HTR-8/SVneo (cell line): ENCODE measurements at regions not wholly inside any gene's neighbourhood (a gene's known extent, or its start where the extent isn't known, plus 50 kb on each side); places are given as distances from the start of the nearest gene placed in this dataset.

Experiments used
- DNase-seq: peaks from one replicate; pipeline ENCODE4 v3.0.0; 2011; ENCODE audit warnings: low spot score, mixed read lengths; ENCODE audit not compliant: insufficient read length
- FAIRE-seq: peaks from 2 replicates; lab custom pipeline; 2011; peaks lifted over from hg19 to GRCh38; lab: Jason Lieb, UNC

DNA sequence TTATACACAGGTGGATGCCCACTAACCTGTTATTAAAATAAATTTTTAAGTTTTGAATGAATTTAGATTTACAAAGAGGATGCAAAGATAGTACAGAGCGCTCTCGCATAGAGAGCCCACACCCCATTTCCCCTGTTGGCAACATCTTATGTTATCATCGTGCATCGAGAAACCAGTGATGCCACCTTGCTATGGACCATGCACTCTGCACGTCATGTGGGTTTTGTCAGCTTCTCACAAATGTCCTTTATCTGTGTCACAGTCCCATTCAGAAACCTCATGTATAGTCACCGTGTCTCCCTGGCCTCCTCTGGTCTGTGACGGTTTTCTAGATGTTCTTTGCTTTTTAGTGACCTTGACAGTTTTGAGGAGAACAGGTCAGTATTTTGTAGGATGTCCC, 60.0 kb downstream of the ING1 start:
- no peak for DNase-seq
- no peak for FAIRE-seq

DNA sequence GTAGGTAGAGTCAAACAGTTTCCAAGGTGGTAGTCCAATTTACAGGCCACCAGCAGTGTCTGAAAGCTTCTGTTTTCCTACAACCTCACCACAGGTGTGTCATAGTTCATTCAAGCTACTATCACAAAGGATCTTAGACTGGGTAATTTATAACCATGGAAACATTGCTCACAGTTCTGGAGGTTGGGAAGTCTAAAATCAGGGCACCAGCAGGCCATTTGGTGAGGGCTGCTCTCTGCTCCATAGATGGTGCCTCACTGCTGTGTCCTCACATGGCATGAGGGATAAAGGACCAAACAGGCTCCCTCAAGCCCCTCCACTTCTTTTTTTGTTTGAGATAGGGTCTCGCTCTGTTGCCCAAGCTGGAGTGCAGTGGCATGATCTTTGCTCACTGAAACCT, 60.6 kb downstream of the ING1 start:
- FAIRE-seq, result no peak
- no peak for DNase-seq

DNA sequence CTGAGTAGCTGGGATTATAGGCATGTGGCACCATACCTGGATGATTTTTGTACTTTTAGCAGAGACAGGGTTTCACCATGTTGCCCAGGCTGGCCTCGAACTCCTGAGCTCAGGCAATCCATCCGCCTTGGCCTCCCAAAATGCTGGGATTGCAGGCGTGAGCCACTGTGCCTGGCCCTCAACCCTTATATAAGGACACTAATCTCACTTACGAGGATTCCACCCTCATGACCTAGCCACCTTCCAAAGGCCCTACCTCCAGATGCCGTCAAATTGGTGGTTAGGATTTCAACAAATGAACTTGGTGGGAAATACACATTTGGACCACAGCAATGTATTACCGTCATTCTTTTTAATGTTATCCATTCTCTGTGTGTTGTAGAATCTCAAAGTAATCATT, 61.0 kb downstream of the ING1 start:
- DNase-seq, result no peak
- no peak for FAIRE-seq

DNA sequence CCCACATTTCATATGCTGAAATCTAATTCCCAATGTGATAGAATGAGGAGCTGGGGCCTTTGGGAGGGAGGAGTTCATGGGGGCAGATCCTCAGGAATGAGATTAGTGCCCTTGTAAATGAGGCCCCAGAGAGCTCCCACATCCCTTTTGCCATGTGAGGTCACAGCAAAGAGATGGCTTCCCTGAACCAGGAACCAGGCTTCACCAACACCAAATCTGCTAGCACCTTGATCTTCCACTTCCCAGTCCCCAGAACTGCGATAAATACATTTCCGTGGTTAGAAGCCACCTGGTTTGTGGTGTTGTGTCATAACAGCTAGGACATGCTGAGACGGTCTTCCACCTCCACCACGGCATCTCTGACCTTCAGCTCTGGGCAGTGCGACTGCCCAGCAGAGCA, 62.1 kb downstream of the ING1 start:
- FAIRE-seq, result no peak

DNA sequence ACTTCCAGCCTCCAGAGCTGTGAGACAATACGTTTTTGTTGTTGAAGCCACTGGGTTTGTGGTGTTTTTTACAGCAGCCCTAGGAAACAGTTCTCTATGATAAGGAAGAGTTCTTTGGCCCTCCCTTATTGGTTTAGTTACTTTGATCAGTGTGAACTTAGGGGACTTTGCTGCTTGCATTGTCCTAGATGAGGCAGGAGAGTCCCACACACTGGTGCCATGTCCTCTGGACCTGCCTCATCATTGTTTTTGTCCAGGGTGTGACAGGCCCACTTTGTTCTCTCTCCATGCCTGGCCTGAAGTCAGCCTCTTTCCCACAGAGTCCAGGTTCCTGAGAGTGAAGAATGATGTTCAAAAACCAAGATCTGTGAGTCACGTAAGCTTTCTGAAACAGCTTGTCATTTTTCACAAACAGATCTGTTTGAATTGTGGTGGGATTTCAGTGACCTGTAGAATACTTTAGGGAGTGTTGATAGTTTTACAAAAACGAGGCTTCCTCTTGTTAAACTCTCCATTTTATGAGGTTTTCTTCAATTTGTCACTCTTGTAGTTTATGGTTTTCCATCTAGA, 63.8 kb downstream of the ING1 start:
- no peak for FAIRE-seq
- DNase-seq, result no peak

More for the DNA sequence above, 62.1 kb downstream of the ING1 start:
- no peak for DNase-seq

DNA sequence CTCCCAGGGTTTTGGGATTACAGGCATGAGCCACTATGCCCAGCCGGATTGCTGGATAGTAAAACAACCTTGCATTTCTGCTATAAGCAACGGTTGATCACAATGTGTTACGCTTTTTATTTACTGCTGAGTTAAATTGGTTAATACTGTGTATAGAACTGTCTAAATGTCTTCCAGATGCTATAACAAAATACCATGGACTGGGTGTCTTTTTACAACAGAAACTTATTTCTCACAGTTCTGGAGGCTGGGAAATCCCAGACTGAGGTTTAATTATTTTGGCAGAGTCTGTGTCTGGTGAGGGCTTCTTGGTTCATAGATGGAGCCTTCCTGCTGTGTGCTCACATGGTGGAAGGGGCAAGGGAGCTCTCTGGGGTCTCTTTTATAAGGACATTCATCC, 65.5 kb downstream of the ING1 start:
- FAIRE-seq, result no peak
- no peak for DNase-seq

DNA sequence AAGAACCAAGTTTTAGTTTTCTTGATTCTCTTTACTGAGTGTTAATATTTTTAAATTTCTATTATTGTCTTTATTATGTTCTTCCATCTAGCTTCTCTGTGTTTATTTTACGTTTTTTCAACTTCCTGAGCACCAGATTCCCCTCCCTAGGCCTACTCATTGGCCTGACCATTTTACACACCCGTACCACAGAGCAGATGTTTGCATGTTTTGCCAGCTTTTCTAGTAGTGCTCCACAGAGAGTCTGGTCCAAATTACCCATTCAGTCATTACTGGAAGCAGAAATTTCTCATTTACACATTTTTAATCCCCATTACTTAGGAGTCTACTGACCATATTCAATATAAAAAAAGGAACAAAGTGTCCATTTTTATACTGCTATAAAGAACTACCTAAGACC, 66.9 kb downstream of the ING1 start:
- DNase-seq (no peak), FAIRE-seq (no peak)

DNA sequence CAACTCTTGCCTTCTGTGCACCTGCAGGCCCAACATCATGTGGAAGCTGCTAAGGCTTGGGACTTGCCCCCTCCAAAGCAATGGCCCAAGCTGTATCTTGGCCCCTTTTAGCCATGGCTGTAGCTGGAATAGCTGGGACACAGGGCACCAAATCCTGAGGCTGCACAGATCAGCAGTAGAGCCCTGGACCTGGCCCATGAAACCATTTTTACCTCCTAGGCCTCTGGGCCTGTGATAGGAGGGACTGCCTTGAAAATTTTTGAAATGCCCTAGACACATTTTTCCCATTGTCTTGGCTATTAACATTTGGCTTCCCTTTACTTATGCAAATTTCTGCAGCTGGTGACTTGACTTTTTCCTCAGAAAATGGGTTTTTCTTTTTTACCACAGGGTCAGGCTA, 68.7 kb downstream of the ING1 start:
- no peak for FAIRE-seq
- DNase-seq, result no peak

DNA sequence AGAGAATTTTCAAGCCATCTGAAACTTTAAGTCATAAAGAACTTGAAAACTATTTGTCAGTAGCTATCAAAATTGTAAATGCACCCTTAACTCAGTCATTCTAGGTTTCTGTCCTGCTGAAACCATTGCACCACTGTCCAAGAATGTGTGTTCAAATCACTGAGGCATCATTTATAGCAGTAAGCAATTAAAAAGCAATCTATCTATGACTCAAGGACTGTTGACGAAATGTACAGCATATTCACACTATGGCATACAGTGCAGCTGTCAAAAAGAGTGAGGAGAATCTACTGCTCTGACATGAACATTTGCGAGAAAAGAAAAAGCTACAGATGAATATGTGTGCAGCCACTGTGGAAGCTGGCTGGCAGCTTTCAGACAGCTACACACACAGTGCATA, 71.2 kb downstream of the ING1 start:
- FAIRE-seq (no peak), DNase-seq (no peak)

DNA sequence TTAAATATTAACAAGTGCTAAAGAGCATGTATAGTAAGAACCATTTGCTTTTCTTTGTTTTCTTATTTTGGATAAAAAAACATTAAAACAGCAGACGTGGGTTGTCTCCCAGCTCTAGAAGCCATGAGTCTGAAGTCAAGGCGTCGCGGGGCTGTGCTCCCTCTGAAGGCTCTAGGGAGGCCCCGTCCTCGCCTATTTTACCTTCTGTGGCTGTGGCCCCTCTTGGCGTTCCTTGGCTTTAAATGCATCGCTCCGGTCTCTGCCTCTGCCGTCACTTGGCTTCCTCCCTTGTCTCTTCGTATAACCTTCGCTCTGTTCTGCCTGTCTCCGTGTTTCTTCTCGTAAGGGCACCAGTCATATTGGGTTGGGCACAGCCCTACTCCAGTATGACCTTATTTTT, 75.3 kb downstream of the ING1 start:
- FAIRE-seq, result no peak

DNA sequence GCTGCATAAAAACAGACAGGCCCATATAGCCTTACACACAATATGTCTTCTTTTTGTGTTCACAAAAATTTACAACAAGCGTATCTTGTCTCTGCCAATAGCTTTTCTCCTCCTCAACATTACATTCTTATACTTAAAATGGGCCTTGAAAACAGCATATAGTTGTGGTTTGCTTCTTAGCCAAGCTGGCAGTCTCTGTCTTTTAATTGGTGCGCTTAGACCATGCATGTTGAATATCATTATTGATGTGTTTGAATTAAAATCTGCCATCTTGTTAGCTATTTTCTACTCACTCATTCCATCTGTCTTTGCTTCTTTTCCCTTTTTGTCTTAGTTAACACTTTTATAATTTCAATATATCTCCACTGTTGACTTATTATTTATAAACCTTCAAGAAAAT, 76.4 kb downstream of the ING1 start:
- DNase-seq (no peak), FAIRE-seq (no peak)

More for the DNA sequence above, 75.3 kb downstream of the ING1 start:
- DNase-seq, result no peak

DNA sequence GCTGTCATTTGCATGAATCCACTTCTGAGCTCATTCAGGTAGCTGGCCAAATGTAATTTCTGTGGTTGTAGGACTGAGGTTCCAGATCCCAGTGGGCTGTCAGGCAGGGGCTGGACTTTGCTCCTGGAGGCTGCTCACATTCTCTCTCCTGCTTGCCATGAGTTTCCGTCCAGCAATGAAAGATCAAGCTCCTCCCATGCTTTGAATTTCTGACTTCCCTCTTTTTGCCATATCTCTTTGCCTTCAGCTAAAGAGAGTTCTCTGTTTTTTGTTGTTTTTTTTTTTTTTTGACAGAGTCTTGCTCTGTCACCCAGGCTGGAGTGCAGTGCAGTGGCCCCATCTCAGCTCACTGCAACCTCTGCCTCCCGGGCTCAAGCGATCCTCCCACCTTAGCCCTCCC, 76.9 kb downstream of the ING1 start:
- no peak for FAIRE-seq
- DNase-seq, result no peak

DNA sequence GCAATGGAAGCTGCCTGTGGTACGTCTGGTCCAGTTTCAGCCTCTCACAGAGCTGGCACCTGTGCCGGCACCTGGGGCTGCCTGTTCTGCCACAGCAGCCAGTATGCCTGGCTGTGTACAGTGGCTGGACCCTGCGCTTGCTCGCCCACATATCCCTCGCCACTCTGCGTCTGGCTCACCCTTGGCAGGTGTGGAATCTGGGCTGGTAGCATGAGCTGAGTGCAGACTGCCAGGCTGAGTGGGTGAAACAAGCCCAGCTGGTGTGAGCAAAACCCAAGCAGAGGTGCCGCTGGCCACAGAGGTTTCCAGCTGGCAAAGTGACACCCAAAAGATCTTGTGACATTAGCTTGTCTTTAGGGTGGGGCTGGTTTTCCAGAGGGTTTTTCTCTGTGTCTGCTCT, 80.7 kb downstream of the ING1 start:
- FAIRE-seq (no peak), DNase-seq (no peak)

DNA sequence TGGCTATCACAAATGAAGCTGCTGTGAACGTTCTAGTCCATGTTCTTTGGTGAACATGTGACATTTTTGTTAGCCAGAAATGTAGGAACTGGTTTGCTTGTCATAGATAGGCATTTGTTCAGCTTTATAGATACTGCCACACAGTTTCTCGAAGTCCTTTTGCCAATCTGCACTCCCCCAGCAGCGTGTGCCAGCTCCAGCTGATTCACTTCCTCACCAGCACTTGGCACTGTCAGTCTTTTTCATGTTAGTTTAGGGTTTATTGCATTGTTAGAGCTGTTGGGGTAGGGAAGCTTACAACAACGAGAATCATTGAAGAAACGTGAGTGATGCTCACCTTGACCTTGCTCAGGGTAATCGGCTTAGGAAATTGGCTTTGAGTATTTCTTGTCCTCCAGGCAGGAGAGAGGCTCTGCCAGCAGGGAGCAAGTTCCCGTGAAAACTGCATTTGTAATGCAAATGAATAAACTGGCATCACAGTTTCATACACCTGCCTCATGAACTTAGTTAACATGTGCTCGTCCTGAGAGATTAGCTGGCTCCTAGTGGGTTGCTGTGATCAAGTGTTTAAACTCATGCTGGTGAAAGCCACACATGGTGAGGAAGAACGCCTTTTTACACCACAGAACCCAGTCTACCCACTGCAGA, 83.9 kb downstream of the ING1 start:
- DNase-seq (no peak), FAIRE-seq (no peak)

DNA sequence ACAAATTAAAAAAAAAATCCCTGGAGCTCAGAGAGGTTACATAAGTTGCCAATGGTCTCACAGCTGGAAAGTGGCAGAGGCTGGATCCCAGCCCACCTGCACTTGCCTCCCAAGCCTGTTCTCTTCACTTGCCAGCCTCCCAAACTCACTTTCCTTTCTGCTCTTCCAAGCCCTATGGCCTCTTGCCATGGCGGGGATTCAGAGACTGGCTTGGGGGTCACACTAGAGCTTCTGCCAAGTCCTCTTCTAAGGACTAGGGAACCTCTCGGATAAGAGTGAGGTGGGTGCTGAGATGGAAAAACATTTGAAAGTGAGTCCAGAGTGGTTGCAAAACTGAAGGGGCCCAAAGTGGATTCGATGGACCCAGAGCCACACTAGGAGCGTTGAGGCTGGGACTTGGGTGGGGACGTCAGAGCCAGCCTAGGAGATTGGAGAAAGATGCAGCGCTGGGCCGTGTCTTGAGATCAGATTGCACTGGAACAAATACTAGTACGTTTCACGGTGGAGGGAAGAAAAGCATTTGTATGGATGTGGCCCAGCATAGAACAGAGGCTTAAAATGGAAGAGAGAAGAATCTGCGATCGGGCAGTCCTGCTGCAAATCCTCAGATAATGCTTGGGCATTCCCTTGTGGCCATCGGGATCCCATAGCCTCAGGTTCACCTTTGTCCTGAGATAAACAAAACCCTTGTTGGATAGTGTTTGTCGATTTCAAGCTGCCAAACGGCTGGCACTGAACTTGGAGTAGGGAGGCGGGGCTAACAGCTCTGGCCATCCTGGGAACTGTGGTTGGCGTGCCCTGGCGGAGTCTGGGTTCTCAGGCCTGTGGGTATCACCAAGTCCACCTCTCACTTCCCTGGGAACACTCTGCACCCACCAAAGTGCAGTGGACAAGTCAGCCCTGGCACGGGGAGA, 84.8 kb downstream of the ING1 start:
- DNase-seq, result no peak
- FAIRE-seq, result no peak

DNA sequence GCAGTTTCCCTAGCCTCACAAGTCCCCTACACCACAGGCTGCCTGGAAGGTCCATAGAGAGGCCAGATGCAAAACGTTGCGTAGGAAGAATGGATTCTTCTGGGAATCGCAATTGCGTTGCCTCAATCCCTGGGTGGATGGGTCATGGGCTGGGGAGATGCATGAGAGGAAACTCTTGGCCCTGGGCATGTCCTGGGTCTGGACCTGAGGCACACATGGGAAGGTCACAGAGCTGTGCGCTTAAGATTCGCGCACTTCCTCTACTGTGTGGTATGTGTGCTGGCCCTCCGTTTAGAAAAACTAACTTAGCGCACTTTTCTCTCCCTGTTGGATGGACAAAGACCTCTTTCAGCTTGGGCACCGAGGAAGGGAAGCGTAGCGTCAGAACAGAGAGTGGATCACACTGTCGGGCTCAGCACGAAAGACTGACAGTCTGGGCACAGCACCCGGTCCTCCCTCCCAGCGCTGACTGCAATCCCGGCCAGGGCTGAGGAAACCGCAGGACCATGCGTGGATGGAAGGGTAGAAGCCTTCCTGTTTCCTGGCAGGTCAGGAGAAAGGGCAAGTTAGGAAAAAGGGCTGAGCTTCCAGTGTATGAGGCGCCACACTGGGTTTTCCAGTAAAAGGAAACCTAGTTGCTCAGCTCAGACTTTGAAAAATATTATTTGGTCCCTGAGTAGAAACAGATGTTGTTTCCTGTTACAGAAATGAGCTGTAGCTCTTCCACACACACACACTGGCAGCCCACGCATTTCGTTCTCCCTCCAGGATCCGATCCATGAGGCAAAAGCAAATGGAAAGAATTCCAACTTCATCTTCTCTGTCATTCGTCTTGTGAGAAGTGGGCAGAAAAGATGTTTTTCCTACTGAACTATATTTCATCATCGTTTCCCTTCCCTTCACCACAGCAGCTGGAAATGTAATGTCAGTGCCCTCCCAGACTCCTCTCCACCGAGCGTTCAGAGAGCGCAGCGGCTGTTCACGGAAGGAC, 86.0 kb downstream of the ING1 start:
- no peak for FAIRE-seq
- no peak for DNase-seq

DNA sequence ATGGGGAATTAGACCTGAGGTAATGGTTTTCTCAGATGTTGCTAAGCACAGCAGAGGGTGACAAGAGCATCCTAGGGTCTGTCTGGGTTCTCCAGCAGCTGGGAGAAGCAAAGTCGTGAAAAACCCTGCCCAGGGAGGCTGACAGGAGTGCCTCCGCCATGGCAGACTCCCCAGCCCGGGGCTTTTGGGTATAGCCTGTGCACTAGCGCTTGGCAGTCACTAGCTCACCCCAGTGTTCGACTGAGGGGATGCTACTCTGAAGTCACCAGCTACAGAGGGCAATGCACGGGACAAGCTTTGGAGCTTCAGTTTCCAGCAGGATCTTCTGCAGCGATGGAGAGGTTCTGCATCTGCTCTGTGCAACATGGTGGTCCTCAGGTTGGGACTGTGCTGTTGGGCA, 87.5 kb downstream of the ING1 start:
- DNase-seq, result peak; percentile 38
- FAIRE-seq, result no peak

DNA sequence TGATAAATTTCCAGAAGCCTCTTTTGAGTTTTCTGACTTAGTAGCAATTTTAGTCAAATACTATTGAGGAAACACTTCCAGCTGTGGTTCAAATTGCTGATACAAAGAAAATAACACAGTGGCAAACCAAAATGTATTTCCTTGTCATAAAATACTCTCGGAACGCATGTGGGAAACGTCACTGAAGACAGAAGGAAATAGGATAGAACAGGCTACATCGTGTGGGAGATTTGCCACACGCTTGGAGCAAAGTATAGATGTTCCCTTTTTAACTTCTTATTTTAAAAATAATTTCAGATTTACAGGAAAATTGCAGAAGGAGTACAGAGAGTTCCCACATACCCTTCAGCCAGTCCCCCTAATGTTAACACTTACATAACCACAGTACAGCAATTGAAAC, 88.8 kb downstream of the ING1 start:
- DNase-seq (no peak), FAIRE-seq (no peak)

DNA sequence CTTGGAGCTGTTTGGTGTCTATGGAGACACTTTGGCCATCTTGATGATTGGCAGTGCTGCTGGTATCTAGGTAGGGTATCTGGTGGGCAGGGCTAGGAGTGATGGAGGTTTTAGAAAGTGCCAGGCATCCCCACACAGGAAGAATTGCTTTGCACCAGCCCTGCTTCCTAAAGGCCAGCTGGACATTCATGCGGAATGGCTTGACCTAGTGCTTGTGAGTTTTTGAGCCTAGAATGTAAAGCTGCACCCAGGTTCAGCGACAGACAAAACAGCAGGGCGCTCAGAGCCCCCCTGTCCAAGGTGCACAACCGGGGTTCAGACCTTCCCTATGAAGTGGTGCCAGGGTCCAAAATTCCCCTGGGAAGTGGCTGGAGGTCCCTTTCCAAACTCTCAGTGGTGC, 93.1 kb downstream of the ING1 start:
- DNase-seq (no peak), FAIRE-seq (no peak)

DNA sequence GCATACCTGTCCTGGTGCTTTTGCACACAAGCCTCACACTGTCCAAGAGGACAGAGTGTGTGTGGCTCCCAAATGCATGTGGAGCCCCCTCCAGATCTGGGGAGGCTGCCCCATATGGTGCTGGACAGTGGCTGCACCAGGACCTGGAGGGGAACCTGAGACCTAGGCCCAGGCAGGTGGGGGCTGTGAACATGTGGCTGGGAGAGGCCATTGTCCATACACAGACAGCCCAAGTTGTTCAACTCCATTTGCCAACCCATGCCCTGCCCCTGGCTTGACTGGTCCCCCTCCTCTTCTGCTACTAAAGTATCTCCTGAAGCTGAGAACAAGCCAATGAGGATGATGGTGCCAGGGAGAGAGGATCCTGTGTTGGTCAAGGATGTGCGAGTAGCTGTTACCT, 94.0 kb downstream of the ING1 start:
- no peak for FAIRE-seq
- DNase-seq, result no peak
